IPS DF 6.9 (cell line): ENCODE measurements at regions not wholly inside any gene's neighbourhood (a gene's known extent, or its start where the extent isn't known, plus 50 kb on each side); places are given as distances from the start of the nearest gene placed in this dataset.

Experiments
- DNase-seq: peaks from one replicate; pipeline ENCODE4 v3.0.0-alpha.2; 2013; ENCODE audit warnings: low read depth, low spot score
- H3K27ac ChIP-seq: one replicate; pipeline ENCODE4 v1.5.1; 2013; ENCODE audit warnings: low read length, control low read depth
- H3K27me3 ChIP-seq: 2 replicates; pipeline ENCODE4 v1.6.1; 2013; ENCODE audit warnings: mild to moderate bottlenecking, low read length; ENCODE audit not compliant: control insufficient read depth, insufficient read depth
- H3K36me3 ChIP-seq: 2 replicates; pipeline ENCODE4 v1.6.1; 2013; ENCODE audit warnings: low read length; ENCODE audit not compliant: control insufficient read depth, insufficient read depth
- H3K4me1 ChIP-seq: 2 replicates; pipeline ENCODE4 v1.6.1; 2013; ENCODE audit warnings: low read length; ENCODE audit not compliant: control insufficient read depth, insufficient read depth
- H3K4me3 ChIP-seq: 2 replicates; pipeline ENCODE4 v1.5.1; 2013; ENCODE audit warnings: mild to moderate bottlenecking, low read length
- H3K9me3 ChIP-seq: 2 replicates; pipeline ENCODE4 v1.6.1; 2013; ENCODE audit warnings: low read length, inconsistent platforms; ENCODE audit not compliant: control insufficient read depth, insufficient read depth
- WGBS: extraction: QIAGEN DNeasy Blood & Tissue Kit; methylation state at CpG from one replicate; pipeline ENCODE4 v1.1.7; 2013; ENCODE audit warnings: mixed read lengths, missing lambda C conversion rate; ENCODE audit not compliant: insufficient read length, insufficient coverage; 5-methylcytosine and 5-hydroxymethylcytosine counted together

DNA sequence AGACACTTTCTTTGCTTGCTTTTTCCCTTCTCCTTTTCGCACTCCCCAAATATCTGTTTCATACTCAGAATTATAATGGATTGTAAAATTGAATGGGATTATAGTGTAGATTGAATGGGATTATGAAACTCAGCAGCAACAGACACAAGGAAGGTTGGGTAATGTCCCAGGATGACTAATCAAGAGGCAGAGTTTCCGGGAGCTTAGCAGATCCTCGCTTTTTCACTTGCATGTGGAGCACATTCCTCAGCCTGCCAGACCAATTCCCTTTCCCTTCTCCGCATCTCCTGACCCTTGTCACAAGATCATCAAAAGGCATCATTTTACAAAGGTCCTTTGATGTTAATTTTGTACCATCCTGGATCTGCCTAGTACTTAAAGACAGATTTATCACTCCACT lies 55.1 kb upstream of the SLC1A1 start:
- H3K4me3 ChIP-seq, result no peak overlapping the region
- H3K36me3 ChIP-seq, result no peaks in the 10 kb centered on the region
- no peak overlapping the region for H3K27ac ChIP-seq
- no peaks in the 10 kb centered on the region for H3K27me3 ChIP-seq
- H3K4me1 ChIP-seq, result no peaks in the 10 kb centered on the region
- WGBS, result no CpG with 5 or more reads among the region's 4 CpGs
- no peak for DNase-seq
- H3K9me3 ChIP-seq, result no peaks in the 10 kb centered on the region

DNA sequence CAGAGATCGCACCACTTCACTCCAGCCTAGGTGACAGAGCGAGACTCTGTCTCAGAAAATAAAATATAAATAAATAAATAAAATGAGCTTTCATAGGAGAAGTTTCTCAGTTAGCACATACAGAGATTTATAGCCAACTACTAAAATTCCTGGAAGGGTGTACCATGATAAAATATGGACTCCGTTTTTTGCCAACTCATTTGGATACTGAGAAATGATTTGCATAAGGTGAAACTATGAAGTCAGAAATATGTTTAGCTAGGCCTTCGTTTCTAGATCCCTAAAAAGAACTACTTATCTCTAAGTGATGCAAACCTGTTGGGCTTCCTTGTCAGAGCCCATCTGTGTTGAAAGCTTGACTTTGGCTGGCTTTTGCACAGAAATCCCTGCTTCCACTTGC lies 56.9 kb upstream of the SLC1A1 start:
- no peak for DNase-seq
- Histone ChIP-seq H3K36me3 (no peaks in the 10 kb centered on the region), H3K4me3 (no peak overlapping the region), H3K27me3 (no peaks in the 10 kb centered on the region), H3K9me3 (no peaks in the 10 kb centered on the region), H3K27ac (no peak overlapping the region), H3K4me1 (no peaks in the 10 kb centered on the region)
- no CpG with 5 or more reads among the region's 4 CpGs for WGBS

DNA sequence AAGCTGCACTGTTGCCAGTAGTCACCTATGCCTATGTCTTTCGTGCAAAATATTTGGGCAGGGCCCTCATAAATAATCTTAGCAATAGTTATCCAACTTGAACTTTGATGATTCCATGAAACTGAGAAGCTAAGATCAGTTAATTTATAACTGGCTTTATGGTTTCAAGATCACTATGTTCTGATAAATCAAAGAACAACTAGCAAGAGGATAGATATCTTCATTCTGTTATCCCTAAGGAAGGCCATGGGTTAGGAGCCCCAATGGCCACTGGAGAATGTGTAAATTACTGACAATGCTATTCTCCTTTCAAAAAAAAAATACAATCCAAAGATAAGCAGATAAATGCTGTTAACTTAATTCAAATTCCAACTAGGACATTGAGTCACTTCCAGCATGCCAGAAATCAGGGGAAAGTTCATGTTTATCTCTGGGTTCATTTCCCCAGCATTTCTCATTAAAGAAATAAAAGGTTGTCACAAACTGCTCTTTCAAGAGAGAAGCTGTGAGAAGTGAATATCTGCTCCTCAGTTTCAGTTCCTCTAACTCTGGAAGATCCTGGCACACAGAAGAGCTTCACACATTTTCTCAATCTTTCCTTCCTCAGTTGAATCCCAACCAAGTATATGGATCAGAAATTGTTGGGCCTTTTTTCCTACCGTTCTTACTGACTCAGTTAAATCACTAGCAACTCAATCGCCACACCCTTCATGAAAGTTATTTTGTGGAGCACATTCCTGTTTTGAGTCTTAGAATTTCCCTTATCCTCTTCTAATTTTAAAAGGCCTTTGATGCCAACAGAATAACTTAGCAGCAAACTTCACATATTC lies 59.6 kb upstream of the SLC1A1 start:
- DNase-seq, result no peak
- Histone ChIP-seq H3K36me3 (no peaks in the 10 kb centered on the region), H3K9me3 (no peaks in the 10 kb centered on the region), H3K27ac (no peak overlapping the region), H3K4me1 (no peaks in the 10 kb centered on the region), H3K27me3 (no peaks in the 10 kb centered on the region), H3K4me3 (no peak overlapping the region)
- no CpG with 5 or more reads among the region's 3 CpGs for WGBS

DNA sequence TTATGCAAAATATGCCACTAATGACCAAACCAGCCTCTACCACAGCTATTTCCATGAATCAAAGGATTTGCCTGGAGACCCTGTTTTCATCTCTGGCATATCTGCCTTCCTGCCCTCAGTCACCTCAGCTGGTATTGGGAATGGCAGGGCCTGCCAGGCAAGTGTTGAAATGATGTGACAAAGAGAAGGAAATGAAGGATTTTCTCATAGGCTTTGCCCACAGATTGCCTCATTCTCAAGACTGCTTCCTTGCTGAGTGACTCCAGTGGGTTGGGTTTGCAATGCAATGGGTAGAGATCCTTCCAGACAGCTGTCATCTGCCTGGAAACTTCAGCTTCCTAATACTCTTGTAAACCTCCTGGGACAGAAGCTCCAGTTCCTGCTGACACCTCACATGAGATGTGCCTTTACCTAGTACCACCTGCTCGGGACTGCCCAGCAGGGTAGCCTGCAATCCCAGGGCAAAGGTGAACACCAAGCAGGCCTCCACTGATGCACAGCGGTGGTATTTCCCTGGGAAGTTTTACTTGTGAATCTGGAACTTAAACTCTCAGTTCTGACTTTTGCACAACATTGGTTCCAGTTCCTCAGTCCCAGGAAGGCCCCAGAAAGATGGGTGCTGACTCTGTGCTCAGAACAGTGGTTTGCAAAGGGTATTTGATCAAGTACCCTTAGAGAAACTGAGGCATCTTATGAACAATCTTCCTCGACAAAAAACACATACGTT lies 64.8 kb upstream of the SLC1A1 start:
- Histone ChIP-seq H3K27me3 (no peaks in the 10 kb centered on the region), H3K9me3 (no peaks in the 10 kb centered on the region), H3K36me3 (no peaks in the 10 kb centered on the region), H3K4me3 (no peak overlapping the region), H3K4me1 (no peaks in the 10 kb centered on the region), H3K27ac (no peak overlapping the region)
- WGBS, result no CpG with 5 or more reads among the region's 4 CpGs
- no peak for DNase-seq

DNA sequence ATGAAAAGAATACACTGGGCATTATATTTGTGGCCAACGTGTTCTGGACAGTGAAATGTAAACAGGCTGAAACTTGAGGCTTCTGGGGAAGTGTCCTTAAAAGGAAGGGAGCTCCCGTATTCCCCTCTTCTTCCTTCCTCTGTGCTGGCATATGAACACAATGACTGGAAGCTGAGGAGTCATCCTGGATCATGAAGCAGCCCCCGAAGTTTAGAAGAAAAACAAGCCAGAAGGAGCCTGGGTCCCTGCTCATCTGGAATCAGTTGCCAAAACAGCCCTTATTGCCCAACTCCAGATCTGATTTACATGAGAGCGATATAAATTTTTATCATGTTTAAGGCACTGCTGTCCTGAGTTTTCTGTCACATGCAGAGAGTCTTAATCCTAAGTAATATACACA lies 65.4 kb upstream of the SLC1A1 start:
- H3K27me3 ChIP-seq, result no peaks in the 10 kb centered on the region
- WGBS, result no CpG with 5 or more reads among the region's 4 CpGs
- DNase-seq, result no peak
- no peak overlapping the region for H3K27ac ChIP-seq
- H3K4me1 ChIP-seq, result no peaks in the 10 kb centered on the region
- H3K36me3 ChIP-seq, result no peaks in the 10 kb centered on the region
- no peak overlapping the region for H3K4me3 ChIP-seq
- no peaks in the 10 kb centered on the region for H3K9me3 ChIP-seq

DNA sequence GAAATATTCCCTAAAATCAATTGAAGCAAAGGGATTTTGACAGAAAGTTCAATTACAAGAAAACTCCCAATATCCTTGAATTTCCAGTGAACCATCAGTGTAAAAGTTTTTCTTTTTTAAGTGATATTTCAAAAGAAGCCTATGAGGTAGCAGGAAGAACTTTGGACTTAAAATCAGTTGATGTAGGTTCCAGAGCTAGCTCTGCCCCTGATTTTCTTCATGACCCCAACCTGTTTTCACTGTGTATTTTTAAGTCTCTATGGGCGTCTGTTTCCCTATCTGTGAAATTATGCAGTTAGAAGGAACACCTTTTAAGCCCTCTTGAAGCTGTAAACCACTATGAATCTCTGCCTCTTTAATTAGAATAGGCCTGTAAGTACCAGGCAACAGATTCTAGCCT lies 66.2 kb upstream of the SLC1A1 start:
- Histone ChIP-seq H3K4me3 (no peak overlapping the region), H3K27me3 (no peaks in the 10 kb centered on the region), H3K36me3 (no peaks in the 10 kb centered on the region), H3K4me1 (no peaks in the 10 kb centered on the region), H3K27ac (no peak overlapping the region), H3K9me3 (no peaks in the 10 kb centered on the region)
- no peak for DNase-seq
- WGBS, result no CpG with 5 or more reads among the region's 1 CpG

DNA sequence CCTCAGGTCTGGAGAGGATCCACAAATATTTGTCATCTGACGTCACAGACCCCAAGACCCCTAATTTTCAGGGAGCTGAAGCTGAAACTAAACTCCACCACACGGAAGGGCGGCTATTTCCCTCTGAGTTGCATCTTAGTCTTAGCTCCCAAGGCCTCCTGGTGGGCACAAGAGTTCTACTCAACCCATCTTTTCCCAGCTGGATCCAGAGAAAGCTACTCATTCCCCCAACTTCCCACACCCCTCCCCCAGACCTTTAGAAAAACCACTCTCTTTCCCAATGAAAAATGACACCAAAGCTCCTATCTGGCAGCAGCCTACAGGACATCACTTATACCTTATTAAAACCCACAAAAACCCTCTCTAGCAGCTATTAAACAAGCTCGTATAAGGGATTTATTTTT lies 67.1 kb upstream of the SLC1A1 start:
- Histone ChIP-seq H3K36me3 (no peaks in the 10 kb centered on the region), H3K4me3 (no peak overlapping the region), H3K27me3 (no peaks in the 10 kb centered on the region), H3K9me3 (no peaks in the 10 kb centered on the region), H3K27ac (no peak overlapping the region), H3K4me1 (no peaks in the 10 kb centered on the region)
- DNase-seq, result peak; percentile 5
- WGBS, result no CpG with 5 or more reads among the region's 4 CpGs

DNA sequence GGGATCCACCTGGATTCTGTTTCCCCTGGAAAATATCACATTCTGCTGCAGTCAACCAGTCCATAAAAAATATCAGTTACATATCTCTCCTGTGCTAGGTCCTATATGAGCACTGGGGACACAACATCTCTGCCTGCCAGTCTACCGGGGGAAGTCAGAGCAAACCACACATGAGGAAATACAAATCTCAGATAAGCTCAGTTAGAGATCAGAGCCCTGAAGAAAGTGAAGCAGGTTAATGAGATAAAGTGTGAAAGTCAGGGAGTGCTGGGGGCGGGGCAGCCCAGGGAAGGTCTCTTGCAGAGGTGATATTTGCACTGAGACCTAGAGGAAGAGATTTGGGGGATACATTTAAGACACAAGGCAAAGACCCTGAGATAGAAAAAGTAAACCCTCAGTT lies 67.8 kb upstream of the SLC1A1 start:
- no peak overlapping the region for H3K4me3 ChIP-seq

DNA sequence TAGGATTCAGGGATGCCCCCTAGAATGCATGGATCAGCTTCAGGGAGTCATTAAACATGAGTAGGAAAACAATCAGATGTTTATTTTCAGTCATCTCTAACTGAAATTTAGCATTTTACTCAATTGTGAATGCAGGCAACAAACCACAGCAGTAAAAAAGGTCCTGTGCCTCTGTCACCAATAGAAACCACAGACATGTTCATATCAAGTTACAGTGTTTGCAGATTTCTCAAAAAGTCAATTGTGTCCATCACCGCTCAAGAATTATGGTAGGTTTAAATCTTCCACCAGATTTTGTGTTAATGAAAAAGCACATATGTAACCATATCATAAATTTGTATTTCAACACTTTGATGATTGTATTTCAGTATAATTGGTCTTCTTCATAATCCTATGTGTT lies 68.4 kb upstream of the SLC1A1 start:
- Histone ChIP-seq H3K27ac (no peak overlapping the region), H3K27me3 (no peaks in the 10 kb centered on the region), H3K4me3 (no peak overlapping the region), H3K4me1 (no peaks in the 10 kb centered on the region), H3K36me3 (no peaks in the 10 kb centered on the region), H3K9me3 (no peaks in the 10 kb centered on the region)
- DNase-seq, result no peak
- WGBS, result no CpG with 5 or more reads among the region's 1 CpG

More for the DNA sequence above, 67.8 kb upstream of the SLC1A1 start:
- DNase-seq, result no peak
- H3K36me3 ChIP-seq, result no peaks in the 10 kb centered on the region
- WGBS, result no CpG with 5 or more reads among the region's 2 CpGs
- H3K27ac ChIP-seq, result no peak overlapping the region
- H3K9me3 ChIP-seq, result no peaks in the 10 kb centered on the region
- H3K4me1 ChIP-seq, result no peaks in the 10 kb centered on the region
- no peaks in the 10 kb centered on the region for H3K27me3 ChIP-seq

DNA sequence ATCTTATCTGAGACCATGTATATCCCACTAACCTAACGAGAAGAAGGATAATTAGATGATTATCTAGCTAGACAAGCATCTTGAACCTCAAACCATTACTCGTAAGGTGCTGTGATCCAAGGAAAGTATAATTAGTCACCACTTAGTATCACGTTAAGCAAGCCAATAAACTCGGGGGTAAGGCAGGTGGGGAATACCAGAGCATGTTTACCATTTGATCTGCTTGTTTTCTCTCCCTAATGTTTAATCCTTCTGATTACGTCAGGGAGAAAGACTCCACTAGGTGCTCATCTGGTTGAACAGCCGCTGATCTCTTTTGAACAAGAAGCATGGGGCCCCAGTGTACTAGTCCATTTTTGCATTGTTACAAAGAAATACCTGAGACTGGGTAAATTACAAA lies 69.9 kb upstream of the SLC1A1 start:
- H3K4me1 ChIP-seq, result no peaks in the 10 kb centered on the region
- H3K9me3 ChIP-seq, result no peaks in the 10 kb centered on the region
- no peak for DNase-seq
- H3K27ac ChIP-seq, result no peak overlapping the region
- no peaks in the 10 kb centered on the region for H3K27me3 ChIP-seq
- H3K4me3 ChIP-seq, result no peak overlapping the region
- no CpG with 5 or more reads among the region's 6 CpGs for whole genome bisulfite sequencing
- no peaks in the 10 kb centered on the region for H3K36me3 ChIP-seq
